GM18861 (cell line): ENCODE measurements at regions not wholly inside any gene's neighbourhood (a gene's known extent, or its start where the extent isn't known, plus 50 kb on each side); places are given as distances from the start of the nearest gene placed in this dataset.

Source experiments
- ATAC-seq: cut with Tn5 transposase; IDR thresholded peaks from one replicate; pipeline ENCODE4 v1.9.1; 2021; ENCODE audit not compliant: unreplicated experiment

DNA sequence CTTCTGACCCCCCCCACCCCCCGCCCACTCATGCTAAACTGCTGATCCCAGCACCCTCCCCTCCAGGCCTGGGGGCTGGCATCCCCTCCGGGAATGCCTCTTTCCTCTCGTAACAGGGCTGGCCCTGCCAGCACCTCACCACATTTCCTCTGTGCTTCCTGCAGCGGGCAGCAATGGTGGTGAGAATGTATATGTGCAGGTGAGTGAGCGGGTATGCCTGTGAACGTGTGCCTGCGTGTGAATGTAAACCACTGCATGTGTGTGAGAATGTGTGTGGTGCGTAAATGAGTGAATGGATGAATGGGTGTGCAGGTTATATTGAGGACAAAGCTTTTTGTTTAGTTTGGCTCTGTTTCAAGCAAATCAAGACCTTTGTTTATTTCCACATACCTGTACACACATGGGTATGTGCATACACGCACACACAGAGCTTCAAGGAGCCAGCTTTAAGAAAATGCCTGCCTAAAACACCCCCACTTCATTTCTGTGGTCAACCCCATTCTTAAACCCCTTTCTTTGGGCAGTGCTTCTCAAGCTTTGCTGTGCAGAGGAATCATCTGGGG, 95.7 kb upstream of the SHB start:
- no peak for ATAC-seq

GRCh38 chr9:38163518-38163917, 94.5 kb upstream of the SHB start:
- ATAC-seq: no peak

GRCh38 chr9:38162332-38163211, 93.5 kb upstream of the SHB start:
- ATAC-seq: no peak

GRCh38 chr9:38160613-38161215, 91.7 kb upstream of the SHB start:
- ATAC-seq: no peak

DNA sequence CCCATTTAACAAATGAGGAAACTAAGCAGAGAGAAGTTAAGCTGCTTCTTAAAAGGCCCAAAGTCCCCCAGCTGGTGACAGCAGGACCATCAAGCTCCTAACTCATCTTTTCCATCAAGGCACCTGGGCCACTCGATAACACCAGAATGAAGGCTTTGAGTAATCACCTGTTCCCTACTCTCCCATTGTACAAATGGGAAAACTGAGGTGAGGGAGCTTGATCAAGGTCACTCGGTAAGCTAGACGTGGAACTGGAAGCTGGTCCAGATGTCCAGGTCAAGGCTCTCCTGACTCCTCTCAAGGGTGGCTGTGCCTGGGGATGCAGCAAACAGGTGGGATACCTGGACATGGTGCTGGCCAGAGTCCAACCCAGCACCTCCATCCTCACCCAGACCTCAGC, 90.6 kb upstream of the SHB start:
- no peak for ATAC-seq

DNA sequence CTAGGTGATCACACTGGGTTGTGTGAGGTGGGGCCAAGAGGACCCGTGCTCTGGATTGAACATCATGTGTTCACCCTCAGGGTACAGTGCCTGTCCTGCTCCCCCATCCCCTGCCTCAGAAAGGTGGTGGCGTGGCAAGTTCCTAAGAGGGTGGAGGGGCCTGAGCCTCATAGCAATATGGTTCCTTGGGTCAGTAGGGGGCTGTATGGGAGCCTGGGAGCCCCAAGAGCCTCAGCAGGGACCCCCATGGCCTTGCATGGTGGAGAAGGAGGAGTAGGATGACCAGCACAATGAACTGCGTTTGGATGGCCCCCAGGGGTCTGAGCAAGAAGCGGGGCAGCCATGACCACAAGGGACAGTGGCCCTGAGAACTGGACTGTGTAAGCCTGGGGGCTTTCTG, 89.6 kb upstream of the SHB start:
- ATAC-seq: no peak

DNA sequence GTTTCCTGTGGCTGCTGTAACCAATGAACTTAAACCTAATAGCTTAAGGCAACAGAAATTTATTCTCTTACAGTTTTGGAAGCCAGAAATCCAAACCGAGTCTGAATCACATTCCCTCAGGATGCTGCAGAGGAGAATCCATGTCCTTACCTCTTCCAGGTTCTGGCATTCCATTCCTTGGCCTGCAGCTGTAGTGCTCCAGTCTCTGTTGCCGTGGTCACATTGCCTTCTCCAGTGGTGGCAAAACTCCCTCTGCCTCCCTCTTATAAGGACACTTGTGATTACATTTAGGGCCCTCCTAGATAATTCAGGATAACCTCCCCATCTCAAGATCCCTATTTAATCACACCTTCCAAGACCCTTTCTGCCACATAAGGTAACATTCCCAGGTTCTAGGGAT, 88.7 kb upstream of the SHB start:
- no peak for ATAC-seq

DNA sequence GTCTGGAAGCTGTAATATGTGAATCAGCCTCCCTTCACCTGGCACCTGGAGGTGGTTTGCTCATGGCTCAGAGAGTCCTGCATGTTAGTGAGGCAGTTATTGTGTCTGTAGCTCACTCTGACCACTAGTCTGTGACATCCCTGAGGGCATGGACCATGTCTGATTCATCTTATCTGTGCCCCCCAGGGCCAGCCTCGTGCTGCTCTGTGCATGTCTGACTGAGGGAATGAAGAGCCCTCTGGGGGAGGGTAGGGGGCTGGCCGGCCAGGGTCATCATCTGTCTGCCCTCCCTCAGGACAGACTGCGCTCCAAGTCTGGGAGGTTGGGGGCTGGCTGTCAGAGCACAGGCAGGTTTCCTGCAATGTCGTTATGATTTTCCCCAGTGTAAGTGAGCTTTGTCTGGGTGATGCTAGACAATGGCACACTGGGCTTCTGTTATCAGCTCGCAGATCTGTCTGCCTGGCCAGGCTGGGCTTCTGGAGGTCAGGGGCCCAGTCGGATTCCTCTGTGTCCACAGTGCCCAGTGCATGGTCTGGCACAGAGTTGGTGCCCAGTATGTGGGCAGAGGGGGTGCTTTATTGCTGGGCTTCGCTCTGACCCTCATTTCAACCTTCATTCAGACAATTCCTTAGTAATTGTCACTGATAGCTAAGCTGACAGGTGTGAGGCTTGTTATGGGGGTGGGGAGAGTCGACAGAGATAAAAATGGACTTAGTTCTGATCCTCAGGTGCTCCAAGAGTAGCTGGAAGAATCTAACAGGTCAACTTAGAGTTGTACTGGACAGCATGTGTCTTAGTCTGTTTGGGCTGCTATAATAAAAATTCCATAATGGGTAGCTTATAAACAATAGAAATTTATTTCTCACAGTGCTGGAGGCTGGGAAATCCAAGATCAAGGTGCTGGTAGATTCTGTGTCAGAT, 85.7 kb upstream of the SHB start:
- no peak for ATAC-seq

- ATAC-seq: no peak
Observed at GRCh38 chr9:38153910-38154291, 84.9 kb upstream of the SHB start.

DNA sequence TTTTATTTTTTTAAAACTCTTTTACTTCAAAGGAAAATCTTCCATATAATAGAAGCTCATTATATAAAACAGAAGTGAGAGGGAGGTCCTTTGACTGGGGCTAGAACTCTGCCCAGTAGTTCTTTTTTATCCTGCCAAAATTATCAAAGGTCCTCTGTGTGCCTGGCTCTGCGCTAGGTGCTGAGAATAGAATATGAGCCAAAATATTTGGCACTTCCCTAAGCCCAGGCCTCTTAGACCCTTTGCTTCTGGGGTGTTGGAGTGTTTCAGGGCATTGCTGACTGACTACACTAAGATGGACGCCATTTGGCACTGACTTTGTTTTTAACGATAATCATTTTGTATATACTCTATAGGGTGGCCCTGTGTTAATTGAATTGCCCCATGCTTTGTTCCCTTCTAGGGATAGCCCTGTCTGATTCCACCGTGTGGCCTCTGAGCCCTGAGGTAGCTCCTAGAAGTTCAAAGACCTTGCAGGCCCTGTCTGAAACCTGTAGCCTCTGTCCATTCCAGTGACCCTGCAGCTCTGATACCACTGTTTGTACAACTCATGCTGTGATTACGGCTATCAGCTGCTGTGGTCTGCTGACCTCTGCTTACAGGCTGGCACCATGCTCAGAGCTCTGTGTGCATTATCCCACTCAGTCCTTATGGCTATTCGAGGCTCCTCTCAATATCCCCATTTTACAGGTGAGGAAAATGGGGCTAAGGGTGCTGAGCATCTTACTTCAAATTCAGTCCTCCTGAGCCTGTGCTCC, 84.3 kb upstream of the SHB start:
- no peak for ATAC-seq

DNA sequence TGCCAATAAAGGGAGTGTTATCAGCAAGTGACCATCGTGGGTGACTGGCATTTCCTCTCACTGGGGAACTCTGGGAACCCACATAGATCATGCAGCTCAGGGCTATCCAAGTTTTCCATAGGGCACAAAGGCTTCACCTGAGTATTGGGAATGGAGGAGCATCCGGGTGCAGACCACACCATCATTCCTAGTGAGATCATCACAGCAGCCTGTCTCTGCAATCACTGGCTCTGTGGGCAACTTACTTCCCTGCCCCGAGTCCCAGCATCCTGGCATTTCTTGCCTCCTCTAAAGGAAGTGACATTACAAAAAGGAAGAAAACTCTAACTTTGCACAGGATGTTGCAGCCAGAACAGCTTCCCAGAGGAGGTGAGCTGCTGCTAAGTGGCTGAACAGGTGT, 80.6 kb upstream of the SHB start:
- no peak for ATAC-seq

DNA sequence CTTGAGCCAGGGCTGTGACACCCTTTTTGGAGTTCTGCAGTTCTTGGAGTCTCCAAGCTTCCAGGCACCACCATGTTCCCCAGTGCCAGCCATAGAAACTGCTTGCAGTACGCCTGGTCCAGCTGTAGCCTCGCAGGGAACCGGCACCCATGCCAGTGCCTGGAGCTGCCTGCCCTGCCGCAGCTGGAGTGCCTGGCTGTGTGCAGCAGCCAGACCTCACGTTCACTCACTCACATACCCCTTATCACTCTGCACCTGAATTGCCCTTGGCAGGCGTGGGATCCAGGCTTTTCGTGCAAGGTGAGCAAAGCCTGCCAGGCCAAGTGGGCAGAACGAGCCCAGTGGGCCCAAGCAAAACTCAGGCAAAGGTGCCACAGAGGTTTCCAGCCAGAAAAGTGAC, 77.8 kb upstream of the SHB start:
- ATAC-seq: no peak

DNA sequence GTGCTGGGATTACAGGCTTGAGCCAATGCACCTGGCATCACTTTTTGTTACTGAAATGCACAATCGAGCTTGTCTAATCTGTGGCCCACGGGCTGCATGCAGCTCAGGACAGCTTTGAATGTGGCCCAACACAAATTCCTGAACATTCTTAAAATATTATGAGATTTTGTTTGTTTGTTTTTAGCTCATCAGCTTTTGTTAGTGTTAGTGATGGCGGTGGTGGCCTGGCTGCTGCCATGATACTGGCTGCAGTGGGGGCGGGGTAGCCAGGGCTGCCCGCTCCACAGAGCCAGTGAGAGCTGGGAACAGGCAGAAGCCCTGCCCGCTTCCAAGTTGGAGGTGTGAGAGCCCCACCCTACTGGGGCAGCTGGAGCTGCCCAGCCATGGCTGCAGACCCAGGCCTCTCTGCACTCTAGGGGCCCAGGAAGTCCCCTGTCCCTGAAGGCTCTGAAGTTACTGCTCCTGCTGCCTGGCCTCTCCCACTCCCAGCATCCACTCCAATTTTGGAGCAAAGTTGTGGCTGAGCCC, 76.6 kb upstream of the SHB start:
- ATAC-seq: no peak

DNA sequence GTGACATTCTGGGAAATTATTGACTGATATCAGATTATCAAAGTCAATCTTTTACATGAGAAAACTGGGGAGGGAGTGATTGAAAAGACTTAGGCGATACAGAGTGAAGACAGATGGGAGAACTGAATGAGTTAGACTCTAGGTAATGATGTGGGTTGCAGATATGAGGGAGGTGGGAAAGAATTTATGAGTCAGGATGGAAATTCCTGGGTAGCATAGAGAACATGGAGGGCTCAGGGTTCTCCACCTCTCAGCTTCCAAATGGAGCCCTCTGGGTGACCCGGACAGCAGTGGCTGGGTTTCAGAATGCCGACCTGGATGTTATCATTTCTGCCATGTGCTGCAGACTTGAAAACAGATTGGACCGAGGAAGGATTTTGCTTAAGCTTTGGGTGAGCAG, 75.4 kb upstream of the SHB start:
- ATAC-seq: no peak

- no peak for ATAC-seq
Observed at GRCh38 chr9:38141746-38142591, 72.9 kb upstream of the SHB start.

DNA sequence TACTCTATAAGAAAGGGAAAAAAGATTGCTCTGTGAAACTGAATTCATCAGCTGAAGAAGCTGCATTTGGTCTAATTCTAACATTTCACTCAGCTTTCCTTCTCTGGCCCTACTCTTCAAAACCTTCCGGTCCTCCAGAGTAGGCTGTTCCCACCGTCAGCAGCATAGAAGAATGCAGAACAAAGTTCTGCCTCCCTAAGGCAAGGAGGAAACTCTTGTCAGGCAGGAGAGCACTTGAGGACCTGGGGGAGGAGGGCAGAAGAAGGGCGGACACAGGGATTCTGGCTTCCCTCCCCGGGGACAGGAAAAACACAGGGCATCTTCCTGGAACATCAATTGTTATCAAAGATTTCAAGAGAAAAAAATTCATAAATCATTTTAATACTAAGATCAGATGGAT, 69.2 kb upstream of the SHB start:
- ATAC-seq: no peak

GRCh38 chr9:38137342-38137741, 68.3 kb upstream of the SHB start:
- no peak for ATAC-seq

DNA sequence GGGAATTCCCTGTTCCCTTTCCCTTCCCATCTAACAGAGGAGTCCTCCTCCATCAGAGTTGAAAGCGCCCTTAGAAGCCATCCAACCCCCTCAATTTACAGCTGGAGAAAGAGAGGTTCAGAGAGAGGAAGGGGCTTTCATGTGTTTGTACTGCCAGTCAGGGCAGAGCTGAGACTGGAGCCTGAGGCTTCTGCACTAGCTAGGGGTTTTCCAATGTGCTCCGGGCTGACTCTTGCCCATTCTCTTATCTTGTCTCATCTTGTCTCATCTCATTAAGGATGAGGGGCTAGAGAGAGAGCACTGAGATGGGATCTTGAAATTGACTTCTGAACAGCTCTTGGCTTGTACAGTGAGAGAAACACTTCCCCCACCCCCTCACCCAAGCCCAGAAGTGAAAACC, 67.4 kb upstream of the SHB start:
- no peak for ATAC-seq

- ATAC-seq: no peak
Observed at GRCh38 chr9:38134611-38135237, 65.7 kb upstream of the SHB start.
